ENCODE measurements at regions not wholly inside any gene's neighbourhood (a gene's known extent, or its start where the extent isn't known, plus 50 kb on each side); places are given as distances from the start of the nearest gene placed in this dataset.

- no peak for TF ChIP-seq CTCF (IDR thresholded peaks at IDR 0.05; ENCODE audit: insufficient read depth, low read depth, low read length, missing control alignments)
- DNase-seq (ENCODE audit: low read depth) = no peak
- H3K4me3 ChIP-seq (ENCODE audit: low read depth, low read length) = no peak overlapping the region
Observed at GRCh38 chr1:4056989-4057388, 156.9 kb upstream of the C1orf174 start.

GRCh38 chr1:4057603-4058002, 157.5 kb upstream of the C1orf174 start:
- no peak for TF ChIP-seq CTCF (IDR thresholded peaks at IDR 0.05; ENCODE audit: insufficient read depth, low read depth, low read length, missing control alignments)
- H3K4me3 ChIP-seq (ENCODE audit: low read depth, low read length) = no peak overlapping the region
- DNase-seq (ENCODE audit: low read depth) = no peak

- no peak for DNase-seq (ENCODE audit: low read depth)
- no peak overlapping the region for H3K4me3 ChIP-seq (ENCODE audit: low read depth, low read length)
- TF ChIP-seq CTCF (IDR thresholded peaks at IDR 0.05; ENCODE audit: insufficient read depth, low read depth, low read length, missing control alignments) = no peak
Observed at GRCh38 chr1:4058122-4058521, 158.1 kb upstream of the C1orf174 start.

GRCh38 chr1:4058706-4059105, 158.6 kb upstream of the C1orf174 start:
- no peak overlapping the region for H3K4me3 ChIP-seq (ENCODE audit: low read depth, low read length)
- no peak for TF ChIP-seq CTCF (IDR thresholded peaks at IDR 0.05; ENCODE audit: insufficient read depth, low read depth, low read length, missing control alignments)
- DNase-seq (ENCODE audit: low read depth) = no peak

GRCh38 chr1:4059270-4059669, 159.2 kb upstream of the C1orf174 start:
- no peak for DNase-seq (ENCODE audit: low read depth)
- TF ChIP-seq CTCF (IDR thresholded peaks at IDR 0.05; ENCODE audit: insufficient read depth, low read depth, low read length, missing control alignments) = no peak
- no peak overlapping the region for H3K4me3 ChIP-seq (ENCODE audit: low read depth, low read length)

- H3K4me3 ChIP-seq (ENCODE audit: low read depth, low read length) = no peak overlapping the region
- TF ChIP-seq CTCF (IDR thresholded peaks at IDR 0.05; ENCODE audit: insufficient read depth, low read depth, low read length, missing control alignments) = peak; percentile 10
- no peak for DNase-seq (ENCODE audit: low read depth)
Observed at GRCh38 chr1:4060850-4061249, 160.8 kb upstream of the C1orf174 start.

GRCh38 chr1:4061521-4062031, 161.5 kb upstream of the C1orf174 start:
- DNase-seq (ENCODE audit: low read depth) = no peak
- no peak overlapping the region for H3K4me3 ChIP-seq (ENCODE audit: low read depth, low read length)
- TF ChIP-seq CTCF (IDR thresholded peaks at IDR 0.05; ENCODE audit: insufficient read depth, low read depth, low read length, missing control alignments) = no peak

Data from GM12865 (cell line).